GM04503 (cell line): ENCODE measurements at regions not wholly inside any gene's neighbourhood (a gene's known extent, or its start where the extent isn't known, plus 50 kb on each side); places are given as distances from the start of the nearest gene placed in this dataset.

ENCODE experiments used
- DNase-seq: peaks from one replicate; pipeline ENCODE4 v3.0.0-alpha.2; 2012; ENCODE audit warnings: low read depth

GRCh38 chr9:18394847-18395351 lies 79.1 kb upstream of the ADAMTSL1 start:
- no peak for DNase-seq

GRCh38 chr9:18396102-18396728 lies 77.7 kb upstream of the ADAMTSL1 start:
- DNase-seq: no peak

- DNase-seq: no peak
These were observed 76.9 kb upstream of the ADAMTSL1 start for GRCh38 chr9:18397076-18397475.

GRCh38 chr9:18398038-18398437 lies 75.9 kb upstream of the ADAMTSL1 start:
- no peak for DNase-seq

GRCh38 chr9:18404434-18405029 lies 69.4 kb upstream of the ADAMTSL1 start:
- DNase-seq: no peak

GRCh38 chr9:18405240-18405639 lies 68.7 kb upstream of the ADAMTSL1 start:
- DNase-seq: peak; percentile 70

GRCh38 chr9:18410983-18411382 lies 63.0 kb upstream of the ADAMTSL1 start:
- DNase-seq: no peak

GRCh38 chr9:18421391-18421790 lies 52.6 kb upstream of the ADAMTSL1 start:
- no peak for DNase-seq

- DNase-seq: no peak
These were observed 51.5 kb upstream of the ADAMTSL1 start for GRCh38 chr9:18422296-18423036.

- no peak for DNase-seq
These were observed 50.0 kb upstream of the ADAMTSL1 start for GRCh38 chr9:18423791-18424531.
